GM12891 (cell line): ENCODE measurements at regions not wholly inside any gene's neighbourhood (a gene's known extent, or its start where the extent isn't known, plus 50 kb on each side); places are given as distances from the start of the nearest gene placed in this dataset.

ENCODE experiments used
- DNase-seq: peaks from one replicate; pipeline ENCODE4 v3.0.0; 2011; ENCODE audit warnings: low spot score; ENCODE audit not compliant: insufficient read length
- FAIRE-seq: peaks from 2 replicates; lab custom pipeline; 2011; peaks lifted over from hg19 to GRCh38; lab: Jason Lieb, UNC
- PAX5 ChIP-seq: IDR thresholded peaks from 2 replicates; pipeline ENCODE4 v1.6.1; 2011; ENCODE audit warnings: low read length, moderate library complexity, mild to moderate bottlenecking; ENCODE audit not compliant: insufficient read depth, severe bottlenecking
- POLR2A ChIP-seq: IDR thresholded peaks from 2 replicates; pipeline ENCODE4 v1.6.1; 2011; ENCODE audit warnings: low read depth, low read length, control low read depth
- POLR2AphosphoS5 ChIP-seq: IDR thresholded peaks from 2 replicates; pipeline ENCODE4 v1.6.1; 2011; ENCODE audit warnings: low read depth, low read length, control low read depth
- POU2F2 ChIP-seq: IDR thresholded peaks from 2 replicates; pipeline ENCODE4 v1.6.1; 2011; ENCODE audit warnings: low read depth, mild to moderate bottlenecking, control low read depth, low read length, moderate library complexity
- SPI1 ChIP-seq: IDR thresholded peaks from 2 replicates; pipeline ENCODE4 v1.6.1; 2011; ENCODE audit warnings: low read depth, low read length, control low read depth
- TAF1 ChIP-seq: IDR thresholded peaks from 2 replicates; pipeline ENCODE4 v1.6.1; 2011; ENCODE audit warnings: low read depth, low read length, control low read depth

- FAIRE-seq (peak; percentile 92), DNase-seq (peak; percentile 61)
- TF ChIP-seq POU2F2, result no peak
- TF ChIP-seq POLR2A, result no peak
- no peak for TF ChIP-seq POLR2AphosphoS5
- TF ChIP-seq PAX5, result no peak
- TF ChIP-seq TAF1, result no peak
These were observed 67.0 kb downstream of the CHRNA1 start for GRCh38 chr2:174697255-174697654.

GRCh38 chr2:174694920-174695319 lies 69.4 kb downstream of the CHRNA1 start:
- no peak for FAIRE-seq
- TF ChIP-seq TAF1 (no peak), POLR2AphosphoS5 (no peak), PAX5 (no peak), POU2F2 (no peak), POLR2A (no peak), SPI1 (no peak)

GRCh38 chr2:174694196-174694878 lies 69.9 kb downstream of the CHRNA1 start:
- TF ChIP-seq POU2F2, result no peak
- TF ChIP-seq TAF1, result no peak
- no peak for FAIRE-seq
- DNase-seq, result no peak

More at GRCh38 chr2:174694920-174695319, 69.4 kb downstream of the CHRNA1 start:
- DNase-seq, result no peak

GRCh38 chr2:174693344-174693743 lies 70.9 kb downstream of the CHRNA1 start:
- TF ChIP-seq POU2F2, result no peak
- TF ChIP-seq SPI1, result no peak
- no peak for TF ChIP-seq POLR2A
- TF ChIP-seq TAF1, result no peak
- no peak for TF ChIP-seq POLR2AphosphoS5
- no peak for DNase-seq
- no peak for FAIRE-seq

GRCh38 chr2:174692256-174692919 lies 71.9 kb downstream of the CHRNA1 start:
- no peak for DNase-seq
- no peak for FAIRE-seq
- no peak for TF ChIP-seq POU2F2

DNA sequence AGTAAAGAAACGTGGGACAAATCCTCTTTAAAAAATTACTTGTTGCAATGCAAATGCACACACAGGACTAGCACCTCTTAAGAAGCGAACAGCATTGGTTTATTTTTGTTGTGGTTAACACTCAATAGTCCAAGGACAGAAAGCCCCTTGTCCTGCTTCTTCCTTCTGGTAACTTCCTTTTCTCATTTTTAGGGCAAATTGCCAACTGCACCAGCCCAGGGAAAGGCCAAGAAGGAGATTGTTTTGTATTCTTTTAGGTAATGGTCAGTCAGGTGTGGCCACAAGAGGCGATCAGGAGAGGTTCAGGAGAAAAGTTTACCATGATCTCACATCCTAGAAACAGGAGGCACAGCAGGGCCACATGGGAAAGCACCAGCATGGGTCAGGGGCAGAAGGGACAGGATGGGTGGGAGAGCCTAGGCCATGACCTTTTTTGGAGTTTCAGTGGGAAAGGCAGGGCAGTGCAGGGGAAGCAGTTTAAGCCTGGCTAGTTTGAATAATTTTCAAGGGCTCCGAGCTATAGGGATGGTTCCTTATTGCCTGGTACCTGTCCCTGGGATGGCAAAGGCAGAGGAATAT lies 73.0 kb downstream of the CHRNA1 start:
- FAIRE-seq, result no peak
- DNase-seq, result no peak
- TF ChIP-seq SPI1, result no peak
- TF ChIP-seq TAF1, result no peak
- no peak for TF ChIP-seq POU2F2
- TF ChIP-seq PAX5, result no peak
- no peak for TF ChIP-seq POLR2A
- no peak for TF ChIP-seq POLR2AphosphoS5

GRCh38 chr2:174690026-174690425 lies 74.2 kb downstream of the CHRNA1 start:
- no peak for FAIRE-seq
- no peak for DNase-seq
- TF ChIP-seq POLR2A (no peak), POU2F2 (no peak), POLR2AphosphoS5 (no peak), TAF1 (no peak), SPI1 (no peak), PAX5 (no peak)

- TF ChIP-seq POLR2A, result no peak
These were observed 76.2 kb downstream of the CHRNA1 start for GRCh38 chr2:174688079-174688478.

GRCh38 chr2:174686430-174686829 lies 77.8 kb downstream of the CHRNA1 start:
- no peak for FAIRE-seq
- no peak for TF ChIP-seq SPI1
- no peak for TF ChIP-seq POLR2AphosphoS5
- no peak for TF ChIP-seq TAF1
- no peak for TF ChIP-seq POU2F2
- no peak for TF ChIP-seq PAX5
- no peak for TF ChIP-seq POLR2A
- no peak for DNase-seq

More at GRCh38 chr2:174688079-174688478, 76.2 kb downstream of the CHRNA1 start:
- DNase-seq (no peak), FAIRE-seq (no peak)

- FAIRE-seq (peak; percentile 31), DNase-seq (peak; percentile 33)
These were observed 80.9 kb downstream of the CHRNA1 start for GRCh38 chr2:174683392-174683759.

More at GRCh38 chr2:174683392-174683759, 80.9 kb downstream of the CHRNA1 start:
- TF ChIP-seq POLR2AphosphoS5 (no peak), SPI1 (peak; percentile 36; the same call in 1 of the 2 replicates)
